Right lobe of liver (tissue), 4 donors: ENCODE measurements at regions not wholly inside any gene's neighbourhood (a gene's known extent, or its start where the extent isn't known, plus 50 kb on each side); places are given as distances from the start of the nearest gene placed in this dataset.

Source experiments
- CTCF ChIP-seq, 4 donors: fragments of 200-600 bp in 3 of 4; fragments of 450-650 bp in 1 of 4; IDR thresholded peaks; one replicate each; pipeline versions ENCODE4 v1.5.1 to v1.8.0; 2016 to 2022; ENCODE audit warnings: antibody characterized with exemption in 4 of 4, mild to moderate bottlenecking in 2 of 4
- POLR2A ChIP-seq: fragments of 450-650 bp; IDR thresholded peaks from one replicate; pipeline ENCODE4 v1.6.1; 2017; ENCODE audit warnings: antibody characterized with exemption, mild to moderate bottlenecking
- donor health status: DM: no; HTN: no; CAD: no.
- donor health status: DM: no; HTN: no; CAD: no.
- donor health status: DM: no; HTN: yes; CAD: no.

- TF ChIP-seq CTCF (IDR thresholded peaks at IDR 0.05) (no peak), POLR2A (no peak)
Measured at GRCh38 chr11:56849852-56850251, 101.4 kb upstream of the OR9G4 start.
